ENCODE measurements at regions not wholly inside any gene's neighbourhood (a gene's known extent, or its start where the extent isn't known, plus 50 kb on each side); places are given as distances from the start of the nearest gene placed in this dataset.

DNA sequence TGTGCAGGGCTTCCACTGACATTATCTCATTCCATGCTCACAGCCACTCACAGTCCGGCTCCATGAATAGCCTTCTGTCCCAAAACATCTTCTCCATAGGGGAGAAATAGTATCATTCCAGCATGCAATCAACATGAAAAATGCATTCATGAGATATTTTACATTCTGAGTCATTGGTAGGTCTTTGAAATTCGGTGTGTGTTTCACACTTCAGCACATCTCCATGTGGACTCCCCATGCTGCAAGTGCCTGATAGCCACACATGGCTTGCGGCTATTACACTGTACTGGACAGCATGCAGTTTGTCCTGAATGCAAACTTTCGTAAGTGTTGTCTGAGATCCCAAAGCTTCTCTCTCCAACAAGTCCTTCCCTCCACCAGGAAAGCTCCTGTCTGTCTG is 449.3 kb downstream of the MED13L start:
- H3K9me2 ChIP-seq (ENCODE audit: insufficient read depth): no peaks in the 10 kb centered on the region
- DNase-seq: no peak
- no peaks in the 10 kb centered on the region for H3K9me3 ChIP-seq (ENCODE audit: low read depth)
- H3F3A ChIP-seq (ENCODE audit: insufficient read depth): no peaks in the 10 kb centered on the region
- no peak overlapping the region for H3K4me3 ChIP-seq
- in situ Hi-C loops (cut with MboI): no loop called here
- H2AFZ ChIP-seq: no peak overlapping the region
- H3K79me2 ChIP-seq (ENCODE audit: insufficient read depth): no peaks in the 10 kb centered on the region
- H3K36me3 ChIP-seq (ENCODE audit: low read depth): no peaks in the 10 kb centered on the region
- H3K27ac ChIP-seq: no peak overlapping the region
- H3K4me1 ChIP-seq (ENCODE audit: insufficient read depth): no peaks in the 10 kb centered on the region
- 35 to 43% methylated on average over 4 of the region's 4 CpGs for WGBS, 2 experiments (ENCODE audit: low coverage in 1 of 2, low lambda C conversion rate in 2 of 2, missing lambda C conversion rate in 2 of 2)
- H3K4me2 ChIP-seq (ENCODE audit: unreplicated experiment): no peak overlapping the region
- no peaks in the 10 kb centered on the region for H4K20me1 ChIP-seq (ENCODE audit: insufficient read depth)
- no peak overlapping the region for H3K9ac ChIP-seq
- TF ChIP-seq EZH2phosphoT487 (IDR thresholded peaks at IDR 0.05; ENCODE audit: insufficient read depth, low read depth) (no peak), EZH2 (IDR thresholded peaks at IDR 0.05; ENCODE audit: insufficient read depth, poor library complexity, severe bottlenecking) (no peak)
- no peaks in the 10 kb centered on the region for H3K27me3 ChIP-seq (replicated peaks; ENCODE audit: insufficient read depth)

- in situ Hi-C loops (cut with MboI): no loop called here
- no peak overlapping the region for H3K4me3 ChIP-seq
- no peaks in the 10 kb centered on the region for H3K9me3 ChIP-seq (ENCODE audit: low read depth)
- H3K79me2 ChIP-seq (ENCODE audit: insufficient read depth): no peaks in the 10 kb centered on the region
- no peak for TF ChIP-seq EZH2phosphoT487 (IDR thresholded peaks at IDR 0.05; ENCODE audit: insufficient read depth, low read depth)
- no peak overlapping the region for H3K4me2 ChIP-seq (ENCODE audit: unreplicated experiment)
- no peaks in the 10 kb centered on the region for H3K27me3 ChIP-seq (replicated peaks; ENCODE audit: insufficient read depth)
- H3K9me2 ChIP-seq (ENCODE audit: insufficient read depth): no peaks in the 10 kb centered on the region
- no peak overlapping the region for H3K9ac ChIP-seq
- H3K36me3 ChIP-seq (ENCODE audit: low read depth): no peaks in the 10 kb centered on the region
- no peak overlapping the region for H3K27ac ChIP-seq
- H3K4me1 ChIP-seq (ENCODE audit: insufficient read depth): no peaks in the 10 kb centered on the region
- no peaks in the 10 kb centered on the region for H3F3A ChIP-seq (ENCODE audit: insufficient read depth)
- DNase-seq: no peak
- 40 to 45% methylated on average over 4 of the region's 4 CpGs for WGBS, 2 experiments (ENCODE audit: low coverage in 1 of 2, low lambda C conversion rate in 2 of 2, missing lambda C conversion rate in 2 of 2)
- no peaks in the 10 kb centered on the region for H4K20me1 ChIP-seq (ENCODE audit: insufficient read depth)
- no peak overlapping the region for H2AFZ ChIP-seq
Measured at GRCh38 chr12:115824936-115825602, 452.4 kb downstream of the MED13L start.

GRCh38 chr12:115823635-115824034 is 453.9 kb downstream of the MED13L start:
- in situ Hi-C loops (cut with MboI): no loop called here
- H3K9ac ChIP-seq: no peak overlapping the region
- no peak for DNase-seq
- 1 to 11% methylated on average over 5 of the region's 5 CpGs for WGBS, 2 experiments (ENCODE audit: low coverage in 1 of 2, low lambda C conversion rate in 2 of 2, missing lambda C conversion rate in 2 of 2)
- no peaks in the 10 kb centered on the region for H3F3A ChIP-seq (ENCODE audit: insufficient read depth)
- H3K36me3 ChIP-seq (ENCODE audit: low read depth): no peaks in the 10 kb centered on the region
- TF ChIP-seq EZH2phosphoT487 (IDR thresholded peaks at IDR 0.05; ENCODE audit: insufficient read depth, low read depth) (no peak), EZH2 (IDR thresholded peaks at IDR 0.05; ENCODE audit: insufficient read depth, poor library complexity, severe bottlenecking) (no peak)
- H4K20me1 ChIP-seq (ENCODE audit: insufficient read depth): no peaks in the 10 kb centered on the region
- no peak overlapping the region for H3K4me2 ChIP-seq (ENCODE audit: unreplicated experiment)
- no peaks in the 10 kb centered on the region for H3K9me2 ChIP-seq (ENCODE audit: insufficient read depth)
- H2AFZ ChIP-seq: no peak overlapping the region
- no peaks in the 10 kb centered on the region for H3K9me3 ChIP-seq (ENCODE audit: low read depth)
- H3K79me2 ChIP-seq (ENCODE audit: insufficient read depth): no peaks in the 10 kb centered on the region
- no peaks in the 10 kb centered on the region for H3K4me1 ChIP-seq (ENCODE audit: insufficient read depth)
- no peak overlapping the region for H3K4me3 ChIP-seq
- no peaks in the 10 kb centered on the region for H3K27me3 ChIP-seq (replicated peaks; ENCODE audit: insufficient read depth)
- H3K27ac ChIP-seq: no peak overlapping the region

GRCh38 chr12:115820656-115821055 is 456.8 kb downstream of the MED13L start:
- Histone ChIP-seq H3K9me2 (ENCODE audit: insufficient read depth) (no peaks in the 10 kb centered on the region), H4K20me1 (ENCODE audit: insufficient read depth) (no peaks in the 10 kb centered on the region), H3K79me2 (ENCODE audit: insufficient read depth) (no peaks in the 10 kb centered on the region), H3K4me3 (no peak overlapping the region), H3K9ac (no peak overlapping the region), H3K4me2 (ENCODE audit: unreplicated experiment) (no peak overlapping the region), H3K36me3 (ENCODE audit: low read depth) (no peaks in the 10 kb centered on the region), H3F3A (ENCODE audit: insufficient read depth) (no peaks in the 10 kb centered on the region), H3K4me1 (ENCODE audit: insufficient read depth) (no peaks in the 10 kb centered on the region), H2AFZ (no peak overlapping the region), H3K27ac (no peak overlapping the region), H3K27me3 (replicated peaks; ENCODE audit: insufficient read depth) (no peaks in the 10 kb centered on the region; the same call in 1 of the 2 replicates), H3K9me3 (ENCODE audit: low read depth) (no peaks in the 10 kb centered on the region)
- 15 to 17% methylated on average over 3 of the region's 3 CpGs for WGBS, 2 experiments (ENCODE audit: low coverage in 1 of 2, low lambda C conversion rate in 2 of 2, missing lambda C conversion rate in 2 of 2)
- in situ Hi-C loops (cut with MboI): no loop called here
- no peak for TF ChIP-seq EZH2 (IDR thresholded peaks at IDR 0.05; ENCODE audit: insufficient read depth, poor library complexity, severe bottlenecking)
- no peak for TF ChIP-seq EZH2phosphoT487 (IDR thresholded peaks at IDR 0.05; ENCODE audit: insufficient read depth, low read depth)
- DNase-seq: no peak

- no peaks in the 10 kb centered on the region for H3K4me1 ChIP-seq (ENCODE audit: insufficient read depth)
- no peak for DNase-seq
- no peaks in the 10 kb centered on the region for H3K79me2 ChIP-seq (ENCODE audit: insufficient read depth)
- H4K20me1 ChIP-seq (ENCODE audit: insufficient read depth): no peaks in the 10 kb centered on the region
- H3K9ac ChIP-seq: no peak overlapping the region
- no peaks in the 10 kb centered on the region for H3F3A ChIP-seq (ENCODE audit: insufficient read depth)
- H3K9me3 ChIP-seq (ENCODE audit: low read depth): no peaks in the 10 kb centered on the region
- no peak overlapping the region for H3K4me3 ChIP-seq
- H3K9me2 ChIP-seq (ENCODE audit: insufficient read depth): no peaks in the 10 kb centered on the region
- H3K27ac ChIP-seq: no peak overlapping the region
- TF ChIP-seq EZH2phosphoT487 (IDR thresholded peaks at IDR 0.05; ENCODE audit: insufficient read depth, low read depth) (no peak), EZH2 (IDR thresholded peaks at IDR 0.05; ENCODE audit: insufficient read depth, poor library complexity, severe bottlenecking) (no peak)
- no peak overlapping the region for H3K4me2 ChIP-seq (ENCODE audit: unreplicated experiment)
- H3K27me3 ChIP-seq (replicated peaks; ENCODE audit: insufficient read depth): no peaks in the 10 kb centered on the region; the same call in 1 of the 2 replicates
- H3K36me3 ChIP-seq (ENCODE audit: low read depth): no peaks in the 10 kb centered on the region
- in situ Hi-C loops (cut with MboI): no loop called here
- WGBS, 2 experiments (ENCODE audit: low coverage in 1 of 2, low lambda C conversion rate in 2 of 2, missing lambda C conversion rate in 2 of 2): 67 to 79% methylated on average over 5 of the region's 5 CpGs
- no peak overlapping the region for H2AFZ ChIP-seq
Measured at GRCh38 chr12:115818973-115819372, 458.5 kb downstream of the MED13L start.

Measured in GM23248 (cell line).